ENCODE measurements at regions not wholly inside any gene's neighbourhood (a gene's known extent, or its start where the extent isn't known, plus 50 kb on each side); places are given as distances from the start of the nearest gene placed in this dataset.

GRCh38 chr15:35168464-35168863, 83.4 kb upstream of the NANOGP8 start:
- DNase-seq = no peak
- H3K27ac ChIP-seq = no peak overlapping the region
- TF ChIP-seq POLR2A (IDR thresholded peaks at IDR 0.05) (no peak), CTCF (IDR thresholded peaks at IDR 0.05) (no peak)
- H3K27me3 ChIP-seq = no peaks in the 10 kb centered on the region
- no peaks in the 10 kb centered on the region for H3K9me3 ChIP-seq
- no peak overlapping the region for H3K4me3 ChIP-seq
- H3K36me3 ChIP-seq = no peaks in the 10 kb centered on the region
- H3K4me1 ChIP-seq = no peaks in the 10 kb centered on the region

GRCh38 chr15:35167675-35168074, 82.6 kb upstream of the NANOGP8 start:
- Histone ChIP-seq H3K27me3 (no peaks in the 10 kb centered on the region), H3K9me3 (no peaks in the 10 kb centered on the region), H3K4me1 (no peaks in the 10 kb centered on the region), H3K36me3 (no peaks in the 10 kb centered on the region), H3K27ac (no peak overlapping the region), H3K4me3 (no peak overlapping the region)
- no peak for DNase-seq
- TF ChIP-seq CTCF (IDR thresholded peaks at IDR 0.05) = no peak
- TF ChIP-seq POLR2A (IDR thresholded peaks at IDR 0.05) = no peak

DNA sequence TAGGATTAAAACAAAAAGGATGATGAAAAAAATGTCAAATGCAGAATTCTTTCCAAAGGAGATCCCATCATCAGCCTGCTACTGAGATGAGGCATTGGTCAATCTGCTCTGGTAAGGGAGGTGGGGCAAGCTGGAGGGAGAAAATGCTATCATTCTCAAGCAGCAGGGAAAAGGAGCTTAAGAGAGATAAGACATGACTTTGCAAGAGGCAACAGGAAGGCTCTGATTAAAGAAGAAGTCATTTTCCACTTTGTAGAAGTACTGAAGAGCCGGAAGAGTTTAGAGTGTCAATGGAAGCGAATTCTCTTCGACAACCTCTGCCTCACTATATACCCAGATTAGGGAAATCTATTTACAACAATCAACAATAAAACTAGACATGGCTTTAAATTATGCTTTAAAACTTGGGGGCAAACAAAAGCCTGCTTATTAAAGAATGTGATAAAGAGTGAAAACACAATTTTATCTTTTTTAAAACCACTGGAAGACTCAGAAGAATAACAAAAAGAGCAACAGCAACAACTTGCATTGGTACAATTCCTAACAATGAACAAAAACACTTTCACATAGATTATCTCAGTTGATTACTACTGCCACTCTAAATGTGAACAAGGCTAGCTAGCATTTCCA, 81.8 kb upstream of the NANOGP8 start:
- Histone ChIP-seq H3K36me3 (no peaks in the 10 kb centered on the region), H3K4me1 (no peaks in the 10 kb centered on the region), H3K9me3 (no peaks in the 10 kb centered on the region), H3K27ac (no peak overlapping the region), H3K27me3 (no peaks in the 10 kb centered on the region), H3K4me3 (no peak overlapping the region)
- no peak for TF ChIP-seq CTCF (IDR thresholded peaks at IDR 0.05)
- TF ChIP-seq POLR2A (IDR thresholded peaks at IDR 0.05) = no peak
- no peak for DNase-seq

DNA sequence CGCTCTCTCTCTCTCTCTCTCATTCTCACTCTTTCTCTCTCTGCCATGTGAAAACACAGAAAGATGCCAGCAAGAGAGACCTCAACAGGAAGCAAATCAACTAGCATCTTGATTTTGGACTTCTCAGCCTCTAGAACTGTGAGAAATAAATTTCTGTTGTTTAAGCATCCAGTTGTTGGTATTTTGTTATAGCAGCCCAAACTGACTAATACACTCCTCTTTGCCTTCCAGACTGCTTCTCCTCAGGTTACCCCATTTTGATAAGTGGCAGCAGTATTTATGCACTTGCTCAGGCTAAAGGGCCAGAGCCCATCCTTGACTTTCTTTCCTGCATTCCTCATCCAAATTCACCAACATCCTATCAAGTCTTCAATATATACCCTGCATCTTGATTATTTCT, 76.6 kb upstream of the NANOGP8 start:
- H3K27ac ChIP-seq = no peak overlapping the region
- no peak for DNase-seq
- no peak overlapping the region for H3K4me3 ChIP-seq
- no peaks in the 10 kb centered on the region for H3K27me3 ChIP-seq
- H3K4me1 ChIP-seq = no peaks in the 10 kb centered on the region
- no peaks in the 10 kb centered on the region for H3K36me3 ChIP-seq
- TF ChIP-seq POLR2A (IDR thresholded peaks at IDR 0.05) = no peak
- TF ChIP-seq CTCF (IDR thresholded peaks at IDR 0.05) = no peak
- H3K9me3 ChIP-seq = no peaks in the 10 kb centered on the region

- no peak overlapping the region for H3K27ac ChIP-seq
- no peaks in the 10 kb centered on the region for H3K9me3 ChIP-seq
- no peak overlapping the region for H3K4me3 ChIP-seq
- no peaks in the 10 kb centered on the region for H3K27me3 ChIP-seq
- no peaks in the 10 kb centered on the region for H3K36me3 ChIP-seq
- TF ChIP-seq CTCF (IDR thresholded peaks at IDR 0.05) (no peak), POLR2A (IDR thresholded peaks at IDR 0.05) (no peak)
- no peaks in the 10 kb centered on the region for H3K4me1 ChIP-seq
- DNase-seq = no peak
These were observed 74.1 kb upstream of the NANOGP8 start for GRCh38 chr15:35159170-35159569.

DNA sequence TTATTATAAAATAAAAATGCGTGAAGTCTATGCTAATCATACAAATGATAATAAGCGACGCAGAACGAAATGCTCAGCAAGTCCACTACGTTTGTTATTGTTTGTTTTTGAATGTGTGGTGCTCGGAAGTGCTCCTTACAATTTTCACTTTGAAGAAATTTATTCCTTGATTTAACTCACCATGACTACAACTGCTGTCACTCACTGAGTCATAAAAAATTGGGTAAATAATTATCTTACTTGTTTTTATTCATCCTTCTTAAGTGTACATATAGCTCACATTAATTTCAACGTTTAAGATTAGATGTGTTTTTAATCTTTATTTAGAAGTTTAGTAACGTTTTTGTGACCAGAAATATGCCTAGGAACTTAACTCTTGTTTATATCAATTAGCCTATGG, 66.7 kb upstream of the NANOGP8 start:
- no peak overlapping the region for H3K27ac ChIP-seq
- DNase-seq = no peak
- H3K27me3 ChIP-seq = no peaks in the 10 kb centered on the region
- no peak for TF ChIP-seq CTCF (IDR thresholded peaks at IDR 0.05)
- no peak for TF ChIP-seq POLR2A (IDR thresholded peaks at IDR 0.05)
- no peaks in the 10 kb centered on the region for H3K9me3 ChIP-seq
- H3K36me3 ChIP-seq = no peaks in the 10 kb centered on the region
- H3K4me1 ChIP-seq = no peaks in the 10 kb centered on the region
- H3K4me3 ChIP-seq = no peak overlapping the region

All from Peyer's patch (tissue), 4 donors.